ENCODE measurements at regions not wholly inside any gene's neighbourhood (a gene's known extent, or its start where the extent isn't known, plus 50 kb on each side); places are given as distances from the start of the nearest gene placed in this dataset.

- Histone ChIP-seq H3K36me3 (replicated peaks in 1 of 2; ENCODE audit: control insufficient read depth in 1 of 2, insufficient read depth in 2 of 2, low read length in 1 of 2) (no peaks in the 10 kb centered on the region), H3K27ac (ENCODE audit: low read depth in 2 of 2, low read length in 1 of 2) (no peak overlapping the region), H3K4me1 (ENCODE audit: control insufficient read depth in 1 of 2, insufficient read depth in 2 of 2, low read depth in 1 of 2, low read length in 1 of 2) (peaks cover 0 to 3% of the 10 kb centered on the region in 2 experiments; a peak in 1 of 4 replicates), H3K9me2 (no peaks in the 10 kb centered on the region), H3K79me2 (ENCODE audit: insufficient read depth) (no peaks in the 10 kb centered on the region), H2AFZ (ENCODE audit: low read depth) (no peak overlapping the region), H3K4me3 (ENCODE audit: low read depth in 2 of 2, low read length in 1 of 2) (no peak overlapping the region), H3K9me3 (no peaks in the 10 kb centered on the region), H3K27me3 (ENCODE audit: insufficient read depth) (no peaks in the 10 kb centered on the region), H3K9ac (no peak overlapping the region), H4K20me1 (ENCODE audit: insufficient read depth) (no peaks in the 10 kb centered on the region), H3F3A (replicated peaks; ENCODE audit: insufficient read depth) (no peaks in the 10 kb centered on the region), H3K4me2 (no peak overlapping the region)
- no peak for TF ChIP-seq TEAD4 (IDR thresholded peaks at IDR 0.05; ENCODE audit: borderline replicate concordance, insufficient read depth)
- 89% methylated on average over 15 of the region's 17 CpGs for WGBS (ENCODE audit: low lambda C conversion rate)
- no peak for DNase-seq
- ChIA-PET POLR2A (no interaction called here), CTCF (no interaction called here)
Observed at GRCh38 chr9:86838519-86839497, 108.5 kb downstream of the GAS1 start.

GRCh38 chr9:86837345-86837744, 110.0 kb downstream of the GAS1 start:
- H3K9me3 ChIP-seq = no peaks in the 10 kb centered on the region
- no peak overlapping the region for H3K9ac ChIP-seq
- no peak overlapping the region for H2AFZ ChIP-seq (ENCODE audit: low read depth)
- H3K4me3 ChIP-seq (ENCODE audit: low read depth in 2 of 2, low read length in 1 of 2) = no peak overlapping the region
- H3K27me3 ChIP-seq (ENCODE audit: insufficient read depth) = no peaks in the 10 kb centered on the region
- H3K9me2 ChIP-seq = no peaks in the 10 kb centered on the region
- no peaks in the 10 kb centered on the region for H3K79me2 ChIP-seq (ENCODE audit: insufficient read depth)
- no peaks in the 10 kb centered on the region for H4K20me1 ChIP-seq (ENCODE audit: insufficient read depth)
- DNase-seq = no peak
- TF ChIP-seq CTCF (IDR thresholded peaks at IDR 0.05) (no peak), TEAD4 (IDR thresholded peaks at IDR 0.05; ENCODE audit: borderline replicate concordance, insufficient read depth) (no peak), GATA2 (CRISPR knock-in tag; IDR thresholded peaks at IDR 0.05) (no peak), POLR2AphosphoS5 (IDR thresholded peaks at IDR 0.05; ENCODE audit: low read depth, low read length) (no peak), TCF12 (IDR thresholded peaks at IDR 0.05) (no peak), RXRA (IDR thresholded peaks at IDR 0.05; ENCODE audit: borderline replicate concordance, low read depth) (no peak), EP300 (IDR thresholded peaks at IDR 0.05; ENCODE audit: borderline replicate concordance in 1 of 2, low read depth in 1 of 2, low read length in 1 of 2) (no peak), USF1 (IDR thresholded peaks at IDR 0.05; ENCODE audit: borderline replicate concordance, low read depth) (no peak), IRF3 (IDR thresholded peaks at IDR 0.05; ENCODE audit: low read depth, low read length) (no peak), ZBTB33 (IDR thresholded peaks at IDR 0.05; ENCODE audit: borderline replicate concordance, low read depth) (no peak)
- H3F3A ChIP-seq (replicated peaks; ENCODE audit: insufficient read depth) = no peaks in the 10 kb centered on the region
- H3K4me1 ChIP-seq (ENCODE audit: control insufficient read depth in 1 of 2, insufficient read depth in 2 of 2, low read depth in 1 of 2, low read length in 1 of 2) = no peaks in the 10 kb centered on the region
- H3K4me2 ChIP-seq = no peak overlapping the region
- H3K27ac ChIP-seq (ENCODE audit: low read depth in 2 of 2, low read length in 1 of 2) = no peak overlapping the region
- ChIA-PET CTCF (no interaction called here), POLR2A (no interaction called here)
- no peaks in the 10 kb centered on the region for H3K36me3 ChIP-seq (replicated peaks in 1 of 2; ENCODE audit: control insufficient read depth in 1 of 2, insufficient read depth in 2 of 2, low read length in 1 of 2)
- 78% methylated on average over 4 of the region's 4 CpGs for WGBS (ENCODE audit: low lambda C conversion rate)

Data from SK-N-SH (cell line).